ENCODE measurements at regions not wholly inside any gene's neighbourhood (a gene's known extent, or its start where the extent isn't known, plus 50 kb on each side); places are given as distances from the start of the nearest gene placed in this dataset.
"Not testable (repeated sequence)": the region's sequence is repeated elsewhere in the genome, so short reads cannot be mapped to it uniquely, and the experiment has no call there.

DNA sequence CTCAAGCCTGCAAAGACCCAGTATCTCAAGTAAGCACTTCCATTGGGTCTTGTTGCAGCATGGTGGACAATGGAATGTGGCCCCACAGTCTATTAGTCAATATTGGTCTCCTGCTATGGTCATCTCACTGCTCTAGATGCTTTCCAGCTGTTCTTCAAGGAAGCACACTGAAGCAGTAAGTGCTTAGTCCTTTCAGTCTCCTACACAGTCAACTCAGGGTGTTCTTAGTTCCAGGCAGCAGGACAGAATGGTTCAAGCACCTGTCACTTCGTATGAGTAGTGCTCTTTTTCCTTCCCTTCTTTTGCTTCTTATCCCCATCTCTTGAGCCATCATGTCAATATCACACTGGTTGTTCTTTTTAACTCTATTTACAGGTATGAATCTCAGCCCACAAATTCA is 511.5 kb downstream of the TTLL7 start:
- WGBS (ENCODE audit: extremely low coverage, insufficient coverage, insufficient read length), result no CpG with 5 or more reads among the region's 1 CpG
- H4K12ac ChIP-seq (ENCODE audit: low read depth, low read length); H3K4me3 ChIP-seq (ENCODE audit: low read depth, low read length); H2BK12ac ChIP-seq (ENCODE audit: low read length); H3K36me3 ChIP-seq (ENCODE audit: control insufficient read depth in 1 of 2, insufficient read depth in 2 of 2, low read length in 2 of 2); H3K14ac ChIP-seq (ENCODE audit: low read length); DNase-seq; H4K91ac ChIP-seq (ENCODE audit: low read depth, low read length); H2BK120ac ChIP-seq (ENCODE audit: insufficient read depth, low read length, poor library complexity); H2AK5ac ChIP-seq (ENCODE audit: low read length); H3K4me2 ChIP-seq (ENCODE audit: low read length); H3K79me1 ChIP-seq (ENCODE audit: low read length); H3K27ac ChIP-seq (ENCODE audit: low read depth, low read length); H3K9me3 ChIP-seq (ENCODE audit: insufficient read depth, low read depth, low read length); H3K79me2 ChIP-seq (ENCODE audit: control insufficient read depth, insufficient read depth, low read length, poor library complexity); H3K18ac ChIP-seq (ENCODE audit: low read length); H3K4me1 ChIP-seq (ENCODE audit: control insufficient read depth in 1 of 2, insufficient read depth in 2 of 2, low read length in 2 of 2); H3K4ac ChIP-seq (ENCODE audit: low read depth, low read length); H2AFZ ChIP-seq (ENCODE audit: insufficient read depth, low read length, poor library complexity); H3K9ac ChIP-seq (ENCODE audit: low read length); H3K27me3 ChIP-seq (ENCODE audit: insufficient read depth, low read length); H4K8ac ChIP-seq (ENCODE audit: low read depth, low read length); H2BK5ac ChIP-seq (ENCODE audit: low read depth, low read length, poor library complexity); H3K23ac ChIP-seq (ENCODE audit: low read length): not testable (repeated sequence)

DNA sequence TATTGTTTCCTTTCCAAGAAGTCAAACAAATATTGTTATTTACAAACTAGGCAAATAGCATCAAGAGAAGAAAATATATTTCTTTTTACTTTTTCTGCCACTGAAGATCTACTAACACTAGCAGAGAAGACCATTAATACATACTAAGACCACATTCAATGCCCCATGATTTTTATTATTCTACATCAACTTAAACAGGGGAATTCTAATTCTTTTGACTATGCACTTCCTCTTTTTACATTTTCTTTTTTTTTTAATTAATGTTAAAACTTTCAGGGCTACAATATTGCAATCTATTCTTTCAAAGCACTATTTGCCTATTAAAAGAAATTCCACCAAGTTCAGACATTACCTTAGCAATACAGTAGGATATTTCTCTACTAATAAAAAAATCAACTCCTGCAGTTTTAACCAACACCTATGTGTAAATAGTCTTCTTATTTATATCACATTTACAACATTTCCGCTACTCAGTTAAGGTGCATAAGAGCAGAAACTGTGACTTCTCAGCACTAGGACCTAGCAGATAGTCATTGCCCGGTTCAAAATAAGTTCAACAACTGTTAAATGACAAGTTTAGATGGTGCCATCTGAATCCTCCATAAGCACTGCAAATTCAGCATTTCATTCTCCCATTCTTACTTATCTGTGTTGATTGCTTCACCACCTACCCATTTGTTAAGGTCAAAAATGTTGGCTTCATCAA is 513.5 kb downstream of the TTLL7 start:
- WGBS (ENCODE audit: extremely low coverage, insufficient coverage, insufficient read length), result no CpG with 5 or more reads among the region's 2 CpGs

DNA sequence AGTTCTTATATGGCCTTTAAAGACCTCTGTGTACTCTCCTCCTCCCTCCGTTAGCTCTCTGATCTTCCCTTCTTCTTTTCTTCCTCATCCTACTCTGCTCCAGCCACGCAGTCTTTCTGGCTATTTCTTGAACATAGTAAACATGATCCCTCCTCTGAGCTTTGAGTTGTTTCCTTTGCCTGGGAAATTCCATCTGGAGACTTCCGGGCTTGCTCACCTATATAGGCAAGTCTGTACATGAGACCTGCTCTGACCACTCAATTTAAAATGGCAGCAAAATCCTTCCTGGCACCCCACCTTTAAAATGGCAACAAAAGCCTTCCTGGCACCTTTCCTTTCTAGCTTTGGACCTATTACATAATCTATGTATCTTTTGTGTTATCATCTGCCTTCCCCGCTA is 517.6 kb downstream of the TTLL7 start:
- H3K4me3 ChIP-seq (ENCODE audit: low read depth, low read length); H3K27me3 ChIP-seq (ENCODE audit: insufficient read depth, low read length); H3K18ac ChIP-seq (ENCODE audit: low read length); H3K27ac ChIP-seq (ENCODE audit: low read depth, low read length); H3K79me1 ChIP-seq (ENCODE audit: low read length); H2AFZ ChIP-seq (ENCODE audit: insufficient read depth, low read length, poor library complexity); H2BK120ac ChIP-seq (ENCODE audit: insufficient read depth, low read length, poor library complexity); H3K4me1 ChIP-seq (ENCODE audit: control insufficient read depth in 1 of 2, insufficient read depth in 2 of 2, low read length in 2 of 2); H3K9ac ChIP-seq (ENCODE audit: low read length); H4K8ac ChIP-seq (ENCODE audit: low read depth, low read length); H3K23ac ChIP-seq (ENCODE audit: low read length); H3K4ac ChIP-seq (ENCODE audit: low read depth, low read length); H3K4me2 ChIP-seq (ENCODE audit: low read length); H3K9me3 ChIP-seq (ENCODE audit: insufficient read depth, low read depth, low read length); H3K36me3 ChIP-seq (ENCODE audit: control insufficient read depth in 1 of 2, insufficient read depth in 2 of 2, low read length in 2 of 2); H2AK5ac ChIP-seq (ENCODE audit: low read length); H3K14ac ChIP-seq (ENCODE audit: low read length); H4K12ac ChIP-seq (ENCODE audit: low read depth, low read length); H4K91ac ChIP-seq (ENCODE audit: low read depth, low read length); DNase-seq; H3K79me2 ChIP-seq (ENCODE audit: control insufficient read depth, insufficient read depth, low read length, poor library complexity); H2BK5ac ChIP-seq (ENCODE audit: low read depth, low read length, poor library complexity); H2BK12ac ChIP-seq (ENCODE audit: low read length): not testable (repeated sequence)
- WGBS (ENCODE audit: extremely low coverage, insufficient coverage, insufficient read length), result no CpG with 5 or more reads among the region's 4 CpGs

More for the DNA sequence above, 513.5 kb downstream of the TTLL7 start:
- H3K4me3 ChIP-seq (ENCODE audit: low read depth, low read length); H4K8ac ChIP-seq (ENCODE audit: low read depth, low read length); H3K18ac ChIP-seq (ENCODE audit: low read length); H2BK5ac ChIP-seq (ENCODE audit: low read depth, low read length, poor library complexity); H2BK12ac ChIP-seq (ENCODE audit: low read length); H2BK120ac ChIP-seq (ENCODE audit: insufficient read depth, low read length, poor library complexity); H3K4ac ChIP-seq (ENCODE audit: low read depth, low read length); H3K14ac ChIP-seq (ENCODE audit: low read length); H4K91ac ChIP-seq (ENCODE audit: low read depth, low read length); H3K79me1 ChIP-seq (ENCODE audit: low read length); H3K27me3 ChIP-seq (ENCODE audit: insufficient read depth, low read length); H3K4me1 ChIP-seq (ENCODE audit: control insufficient read depth in 1 of 2, insufficient read depth in 2 of 2, low read length in 2 of 2); H3K9ac ChIP-seq (ENCODE audit: low read length); H3K9me3 ChIP-seq (ENCODE audit: insufficient read depth, low read depth, low read length); H3K23ac ChIP-seq (ENCODE audit: low read length); DNase-seq; H2AK5ac ChIP-seq (ENCODE audit: low read length); H4K12ac ChIP-seq (ENCODE audit: low read depth, low read length); H3K27ac ChIP-seq (ENCODE audit: low read depth, low read length); H3K79me2 ChIP-seq (ENCODE audit: control insufficient read depth, insufficient read depth, low read length, poor library complexity); H3K36me3 ChIP-seq (ENCODE audit: control insufficient read depth in 1 of 2, insufficient read depth in 2 of 2, low read length in 2 of 2); H3K4me2 ChIP-seq (ENCODE audit: low read length); H2AFZ ChIP-seq (ENCODE audit: insufficient read depth, low read length, poor library complexity): not testable (repeated sequence)

DNA sequence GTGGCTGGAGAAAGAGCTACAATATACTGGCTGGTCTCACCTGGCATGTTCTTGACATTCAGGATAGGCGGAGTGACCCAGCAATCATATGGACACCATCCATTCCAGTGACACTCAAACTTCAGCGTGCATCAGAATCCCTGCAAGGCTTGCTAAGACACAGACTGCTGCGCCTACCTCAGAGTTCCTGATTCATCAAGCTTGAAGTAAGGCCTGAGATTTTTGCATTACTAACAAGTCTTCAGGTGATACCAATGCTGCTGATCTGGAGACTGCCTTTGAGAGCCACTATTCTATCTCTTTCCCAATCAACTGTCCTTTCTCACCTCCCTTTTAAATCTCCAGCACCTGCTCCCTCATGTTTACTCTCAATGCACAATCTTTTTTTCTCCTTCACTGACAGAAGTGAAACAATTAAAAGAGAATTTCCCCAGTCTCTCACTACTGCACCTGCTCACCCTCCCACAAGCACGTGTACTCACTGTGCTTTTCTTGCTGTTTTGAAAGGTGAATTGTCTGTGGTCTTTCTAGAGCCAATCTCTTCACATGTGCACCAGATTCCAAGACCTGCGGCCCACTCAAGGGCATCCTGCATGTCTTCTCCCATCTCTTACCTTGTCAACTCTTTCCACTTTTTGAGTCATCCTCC is 519.2 kb downstream of the TTLL7 start:
- not testable (repeated sequence) for H3K79me1 ChIP-seq (ENCODE audit: low read length); H3K4me2 ChIP-seq (ENCODE audit: low read length); H3K9me3 ChIP-seq (ENCODE audit: insufficient read depth, low read depth, low read length); H2BK5ac ChIP-seq (ENCODE audit: low read depth, low read length, poor library complexity); H3K36me3 ChIP-seq (ENCODE audit: control insufficient read depth in 1 of 2, insufficient read depth in 2 of 2, low read length in 2 of 2); H2BK120ac ChIP-seq (ENCODE audit: insufficient read depth, low read length, poor library complexity); DNase-seq; H3K4me1 ChIP-seq (ENCODE audit: control insufficient read depth in 1 of 2, insufficient read depth in 2 of 2, low read length in 2 of 2); H3K14ac ChIP-seq (ENCODE audit: low read length); H2AFZ ChIP-seq (ENCODE audit: insufficient read depth, low read length, poor library complexity); H4K91ac ChIP-seq (ENCODE audit: low read depth, low read length); H3K9ac ChIP-seq (ENCODE audit: low read length); H3K18ac ChIP-seq (ENCODE audit: low read length); H3K79me2 ChIP-seq (ENCODE audit: control insufficient read depth, insufficient read depth, low read length, poor library complexity); H4K12ac ChIP-seq (ENCODE audit: low read depth, low read length); H4K8ac ChIP-seq (ENCODE audit: low read depth, low read length); H2AK5ac ChIP-seq (ENCODE audit: low read length); H3K27ac ChIP-seq (ENCODE audit: low read depth, low read length); H3K4ac ChIP-seq (ENCODE audit: low read depth, low read length); H3K27me3 ChIP-seq (ENCODE audit: insufficient read depth, low read length); H3K4me3 ChIP-seq (ENCODE audit: low read depth, low read length); H3K23ac ChIP-seq (ENCODE audit: low read length); H2BK12ac ChIP-seq (ENCODE audit: low read length)
- WGBS (ENCODE audit: extremely low coverage, insufficient coverage, insufficient read length), result no CpG with 5 or more reads among the region's 5 CpGs
